BLaER1 (cell line): ENCODE measurements at regions not wholly inside any gene's neighbourhood (a gene's known extent, or its start where the extent isn't known, plus 50 kb on each side); places are given as distances from the start of the nearest gene placed in this dataset.
"Not testable (repeated sequence)": the region's sequence is repeated elsewhere in the genome, so short reads cannot be mapped to it uniquely, and the experiment has no call there.

Source experiments
- H3K27ac ChIP-seq: shearing (Covaris generic); formaldehyde crosslinking; 2 replicates; pipeline ENCODE4 v1.8.1; 2022
- H3K27me3 ChIP-seq: shearing (Covaris generic); formaldehyde crosslinking; 2 replicates; pipeline ENCODE4 v1.8.1; 2022
- H3K36me3 ChIP-seq: shearing (Covaris generic); formaldehyde crosslinking; 2 replicates; pipeline ENCODE4 v1.8.1; 2022
- H3K4me1 ChIP-seq: shearing (Covaris generic); formaldehyde crosslinking; 2 replicates; pipeline ENCODE4 v1.8.1; 2022
- H3K4me2 ChIP-seq: shearing (Covaris generic); formaldehyde crosslinking; 2 replicates; pipeline ENCODE4 v1.8.1; 2022
- H3K4me3 ChIP-seq: shearing (Covaris generic); formaldehyde crosslinking; 2 replicates; pipeline ENCODE4 v1.8.1; 2022
- H3K9ac ChIP-seq: shearing (Covaris generic); formaldehyde crosslinking; 2 replicates; pipeline ENCODE4 v1.8.1; 2022
- H3K9me3 ChIP-seq: shearing (Covaris generic); formaldehyde crosslinking; 2 replicates; pipeline ENCODE4 v1.8.1; 2022
- H4K20me1 ChIP-seq: shearing (Covaris generic); formaldehyde crosslinking; 2 replicates; pipeline ENCODE4 v1.8.1; 2022
- Cebpa-rat ChIP-seq: shearing (Covaris generic); IDR thresholded peaks from 2 replicates; pipeline ENCODE4 v1.8.1; 2022

DNA sequence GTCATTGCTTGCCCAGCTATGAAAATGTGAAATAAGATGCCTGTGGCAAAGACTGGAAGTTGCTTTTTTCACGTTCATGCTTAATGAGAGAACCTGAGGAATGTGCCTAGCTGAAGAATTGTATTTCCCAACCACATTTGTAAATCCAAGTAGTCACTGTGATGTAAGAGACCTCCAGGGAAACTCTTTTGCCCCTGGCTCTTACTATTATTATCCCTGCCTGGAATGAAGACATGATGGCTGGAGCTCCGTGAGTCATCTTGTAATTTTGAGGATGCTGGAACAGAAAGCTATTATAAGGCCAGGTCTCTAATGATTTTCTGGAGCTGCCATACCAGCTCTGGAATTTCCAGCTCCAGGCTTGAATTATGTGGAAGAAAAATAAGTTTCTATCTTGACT lies 894.3 kb downstream of the DIAPH3 start:
- no peaks in the 10 kb centered on the region for H3K36me3 ChIP-seq
- no peaks in the 10 kb centered on the region for H3K4me1 ChIP-seq
- H3K4me3 ChIP-seq = no peak overlapping the region
- no peaks in the 10 kb centered on the region for H3K27me3 ChIP-seq
- H3K27ac ChIP-seq = no peak overlapping the region
- TF ChIP-seq Cebpa-rat = no peak
- no peaks in the 10 kb centered on the region for H4K20me1 ChIP-seq
- H3K9me3 ChIP-seq = no peaks in the 10 kb centered on the region
- H3K9ac ChIP-seq = no peak overlapping the region
- H3K4me2 ChIP-seq = no peak overlapping the region

DNA sequence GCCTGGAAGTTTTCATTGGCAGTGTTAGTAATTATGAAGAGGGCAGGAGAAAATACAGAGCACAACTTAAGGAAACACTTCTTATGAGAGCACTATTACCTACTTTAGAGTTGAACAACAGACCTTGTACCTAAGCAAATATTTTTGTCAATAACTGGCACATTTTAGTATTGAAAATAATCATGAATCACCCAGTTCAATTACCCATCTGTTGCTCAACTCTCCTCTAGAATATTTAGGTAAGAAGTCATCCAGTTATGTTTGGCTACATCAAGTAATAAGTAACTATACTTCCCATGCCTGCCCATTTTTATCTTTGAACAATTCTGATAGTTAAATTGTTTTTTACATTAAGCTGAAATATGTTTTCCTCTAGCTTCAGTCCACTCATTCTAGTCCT lies 893.4 kb downstream of the DIAPH3 start:
- Histone ChIP-seq H3K4me2 (no peak overlapping the region), H3K9ac (no peak overlapping the region), H3K27ac (no peak overlapping the region), H3K4me3 (no peak overlapping the region), H4K20me1 (no peaks in the 10 kb centered on the region), H3K27me3 (no peaks in the 10 kb centered on the region), H3K4me1 (no peaks in the 10 kb centered on the region), H3K9me3 (no peaks in the 10 kb centered on the region), H3K36me3 (no peaks in the 10 kb centered on the region)
- no peak for TF ChIP-seq Cebpa-rat

DNA sequence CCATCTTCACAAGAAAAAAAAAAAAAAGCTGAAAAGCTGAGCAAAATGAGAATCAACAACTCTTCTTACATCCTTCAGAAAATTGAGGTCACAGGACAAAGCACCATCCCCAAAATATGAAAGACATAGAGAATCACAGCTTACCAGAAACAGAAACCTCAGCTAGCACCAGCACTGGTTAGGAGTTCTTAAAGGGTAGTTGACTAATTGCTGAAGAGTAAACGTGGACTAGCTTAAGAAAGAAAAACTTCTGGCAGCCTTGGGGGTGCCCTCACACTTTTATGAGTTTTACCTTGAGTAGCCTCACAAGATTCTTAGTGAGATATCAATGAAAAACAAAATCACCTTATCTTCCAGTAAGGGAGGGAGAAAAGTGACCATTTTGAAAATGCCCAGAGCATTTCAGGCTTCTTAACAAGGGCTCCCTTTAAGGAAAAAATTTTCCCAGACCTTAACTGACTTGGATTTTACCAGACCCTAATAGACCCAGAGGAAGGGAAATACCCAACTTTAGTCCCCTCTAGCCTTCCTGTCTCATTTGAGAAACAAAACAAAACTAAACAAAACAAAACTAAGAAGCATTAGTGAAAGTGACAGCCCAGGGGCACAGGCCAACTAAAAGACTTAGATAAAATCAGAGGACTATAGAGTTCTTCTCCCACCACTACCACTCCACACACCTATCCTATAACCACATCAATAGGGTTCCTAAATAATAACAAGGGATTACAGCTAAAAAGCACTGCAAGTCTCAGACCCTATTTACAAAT lies 888.6 kb downstream of the DIAPH3 start:
- no peak overlapping the region for H3K9ac ChIP-seq
- H4K20me1 ChIP-seq = no peaks in the 10 kb centered on the region
- no peaks in the 10 kb centered on the region for H3K9me3 ChIP-seq
- TF ChIP-seq Cebpa-rat = no peak
- H3K27ac ChIP-seq = no peak overlapping the region
- no peak overlapping the region for H3K4me3 ChIP-seq
- no peaks in the 10 kb centered on the region for H3K27me3 ChIP-seq
- no peaks in the 10 kb centered on the region for H3K36me3 ChIP-seq
- no peak overlapping the region for H3K4me2 ChIP-seq
- H3K4me1 ChIP-seq = no peaks in the 10 kb centered on the region

DNA sequence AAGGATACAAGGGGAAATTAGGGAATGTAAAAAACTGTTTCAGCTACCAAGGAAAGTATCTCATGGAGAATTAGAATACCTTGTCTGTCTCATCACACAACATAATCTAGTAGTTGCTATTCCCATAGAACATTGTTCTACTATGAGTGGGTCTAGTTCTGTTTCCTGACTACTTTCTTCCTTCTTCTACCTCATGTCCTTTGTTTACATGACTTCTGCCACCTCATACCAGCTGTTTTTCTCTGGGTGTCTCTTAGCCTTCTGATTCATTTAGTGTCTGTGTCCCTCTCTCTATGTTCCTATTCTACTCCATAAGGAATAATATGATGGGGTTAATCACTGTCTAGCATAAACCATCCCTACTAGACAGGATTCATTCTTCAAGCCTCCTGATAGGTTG lies 887.3 kb downstream of the DIAPH3 start:
- H3K36me3 ChIP-seq = no peaks in the 10 kb centered on the region
- H3K4me1 ChIP-seq = no peaks in the 10 kb centered on the region
- no peaks in the 10 kb centered on the region for H4K20me1 ChIP-seq
- H3K4me2 ChIP-seq = no peak overlapping the region
- no peaks in the 10 kb centered on the region for H3K27me3 ChIP-seq
- H3K9me3 ChIP-seq = no peaks in the 10 kb centered on the region
- no peak overlapping the region for H3K9ac ChIP-seq
- no peak for TF ChIP-seq Cebpa-rat
- no peak overlapping the region for H3K27ac ChIP-seq
- no peak overlapping the region for H3K4me3 ChIP-seq

DNA sequence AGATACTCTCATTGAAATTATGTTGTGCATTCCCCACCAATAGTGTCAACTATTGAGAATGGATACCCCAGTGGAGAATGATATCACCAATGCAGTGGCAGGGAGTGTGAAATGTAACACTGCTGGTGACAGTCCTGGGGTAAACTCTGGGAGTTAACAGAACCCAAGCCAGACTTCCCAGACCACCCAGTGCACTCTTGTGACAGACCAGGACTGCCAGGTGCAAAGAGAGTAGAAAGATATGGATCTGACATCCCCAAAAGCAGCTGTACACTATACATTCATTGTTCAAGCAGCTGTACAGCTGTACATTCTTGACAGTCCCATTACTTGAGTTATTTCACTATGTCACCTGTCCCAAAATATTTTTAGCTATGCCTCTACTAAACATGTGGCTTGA lies 886.6 kb downstream of the DIAPH3 start:
- H4K20me1 ChIP-seq = no peaks in the 10 kb centered on the region
- H3K4me2 ChIP-seq = no peak overlapping the region
- no peaks in the 10 kb centered on the region for H3K27me3 ChIP-seq
- H3K36me3 ChIP-seq = no peaks in the 10 kb centered on the region
- H3K9me3 ChIP-seq = no peaks in the 10 kb centered on the region
- H3K9ac ChIP-seq = no peak overlapping the region
- TF ChIP-seq Cebpa-rat = no peak
- H3K4me1 ChIP-seq = no peaks in the 10 kb centered on the region
- no peak overlapping the region for H3K4me3 ChIP-seq
- no peak overlapping the region for H3K27ac ChIP-seq

DNA sequence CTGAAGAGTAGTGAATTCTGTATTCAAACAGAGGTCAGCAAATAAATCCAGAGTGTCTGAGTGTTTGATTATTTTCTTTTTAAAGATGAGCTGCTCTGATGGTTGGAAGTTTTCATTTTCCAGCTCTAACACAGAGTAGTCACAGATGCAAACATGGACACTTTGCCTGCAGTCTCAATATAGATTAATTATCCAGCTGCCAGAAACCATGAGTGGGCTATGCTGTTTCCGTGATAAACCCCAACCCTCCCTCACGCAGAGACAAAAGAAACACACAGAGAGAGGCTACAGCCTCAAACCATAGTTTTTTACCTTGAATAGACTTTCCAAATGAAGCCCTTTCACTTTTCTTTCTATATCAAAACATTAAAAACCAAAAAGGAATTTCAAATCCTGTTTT lies 884.7 kb downstream of the DIAPH3 start:
- H4K20me1 ChIP-seq = no peaks in the 10 kb centered on the region
- no peaks in the 10 kb centered on the region for H3K27me3 ChIP-seq
- no peak overlapping the region for H3K27ac ChIP-seq
- TF ChIP-seq Cebpa-rat = no peak
- H3K36me3 ChIP-seq = no peaks in the 10 kb centered on the region
- H3K4me3 ChIP-seq = no peak overlapping the region
- no peaks in the 10 kb centered on the region for H3K9me3 ChIP-seq
- H3K4me2 ChIP-seq = no peak overlapping the region
- no peaks in the 10 kb centered on the region for H3K4me1 ChIP-seq
- no peak overlapping the region for H3K9ac ChIP-seq

DNA sequence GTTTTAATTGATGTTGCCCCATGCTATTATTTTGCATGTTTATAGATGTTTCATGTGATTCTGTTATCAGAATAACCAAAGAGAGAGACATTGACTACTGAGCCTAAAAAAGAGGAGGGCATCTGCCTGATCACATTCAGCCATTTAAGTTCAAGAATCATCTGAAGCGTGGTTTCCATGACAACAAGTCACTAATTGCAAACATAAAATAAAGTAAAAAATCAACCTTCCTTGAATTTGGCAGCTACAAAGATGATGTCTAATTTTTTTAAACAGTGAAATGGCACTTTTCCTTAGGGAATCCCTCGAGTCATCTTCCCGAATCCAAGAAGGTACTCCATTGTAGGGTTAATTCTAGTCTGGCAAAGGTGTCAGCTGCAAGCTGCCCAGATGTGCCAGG lies 884.2 kb downstream of the DIAPH3 start:
- H3K27ac ChIP-seq = no peak overlapping the region
- H3K4me2 ChIP-seq = no peak overlapping the region
- no peak overlapping the region for H3K9ac ChIP-seq
- H3K4me1 ChIP-seq = no peaks in the 10 kb centered on the region
- H3K36me3 ChIP-seq = no peaks in the 10 kb centered on the region
- H3K9me3 ChIP-seq = no peaks in the 10 kb centered on the region
- no peak overlapping the region for H3K4me3 ChIP-seq
- no peaks in the 10 kb centered on the region for H4K20me1 ChIP-seq
- H3K27me3 ChIP-seq = no peaks in the 10 kb centered on the region
- TF ChIP-seq Cebpa-rat = no peak

DNA sequence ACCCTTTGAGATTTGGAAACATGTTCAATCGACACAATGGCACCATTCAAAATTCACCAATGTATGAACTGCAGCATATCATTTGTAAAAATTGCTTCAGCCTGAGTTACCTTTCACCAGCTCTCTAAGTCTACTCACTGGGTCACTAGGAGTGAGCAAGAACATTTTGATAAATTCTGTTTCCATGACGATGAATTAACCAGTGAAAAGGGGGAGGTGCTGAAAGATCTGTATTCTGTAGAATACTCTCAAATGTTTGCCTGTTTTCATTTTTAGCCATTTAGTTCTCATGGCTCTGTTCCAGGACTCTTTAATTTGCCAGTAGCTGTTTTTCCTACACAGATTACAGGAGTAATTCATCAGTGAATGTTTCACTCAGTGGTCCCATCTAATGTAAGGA lies 883.4 kb downstream of the DIAPH3 start:
- Histone ChIP-seq H3K27me3 (no peaks in the 10 kb centered on the region), H3K4me3 (no peak overlapping the region), H3K4me2 (no peak overlapping the region), H3K4me1 (no peaks in the 10 kb centered on the region), H3K9ac (no peak overlapping the region), H4K20me1 (no peaks in the 10 kb centered on the region), H3K27ac (no peak overlapping the region), H3K9me3 (no peaks in the 10 kb centered on the region), H3K36me3 (no peaks in the 10 kb centered on the region)
- no peak for TF ChIP-seq Cebpa-rat

DNA sequence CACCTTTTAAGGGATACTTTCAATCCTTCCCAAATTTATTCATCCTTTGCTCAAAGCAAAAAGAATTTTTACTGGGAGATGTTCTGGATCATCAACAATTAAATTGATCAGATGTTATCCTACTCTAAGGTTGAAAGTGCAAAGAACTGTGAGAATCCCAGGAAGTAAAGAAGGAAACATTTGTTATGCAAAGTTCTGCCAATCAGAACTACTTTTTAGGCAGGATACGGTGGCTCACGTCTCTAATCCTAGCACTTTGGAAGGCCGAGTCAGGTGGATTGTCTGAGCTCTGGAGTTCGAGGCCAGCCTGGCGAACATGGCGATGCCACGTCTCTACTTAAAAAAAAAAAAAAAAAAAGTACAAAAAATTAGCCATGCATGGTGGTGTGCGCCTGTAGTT lies 882.3 kb downstream of the DIAPH3 start:
- TF ChIP-seq Cebpa-rat = no peak
- no peaks in the 10 kb centered on the region for H3K27me3 ChIP-seq
- no peaks in the 10 kb centered on the region for H3K36me3 ChIP-seq
- H3K9ac ChIP-seq = no peak overlapping the region
- H3K27ac ChIP-seq = no peak overlapping the region
- H3K4me3 ChIP-seq = no peak overlapping the region
- no peaks in the 10 kb centered on the region for H3K9me3 ChIP-seq
- H4K20me1 ChIP-seq = no peaks in the 10 kb centered on the region
- no peaks in the 10 kb centered on the region for H3K4me1 ChIP-seq
- no peak overlapping the region for H3K4me2 ChIP-seq

DNA sequence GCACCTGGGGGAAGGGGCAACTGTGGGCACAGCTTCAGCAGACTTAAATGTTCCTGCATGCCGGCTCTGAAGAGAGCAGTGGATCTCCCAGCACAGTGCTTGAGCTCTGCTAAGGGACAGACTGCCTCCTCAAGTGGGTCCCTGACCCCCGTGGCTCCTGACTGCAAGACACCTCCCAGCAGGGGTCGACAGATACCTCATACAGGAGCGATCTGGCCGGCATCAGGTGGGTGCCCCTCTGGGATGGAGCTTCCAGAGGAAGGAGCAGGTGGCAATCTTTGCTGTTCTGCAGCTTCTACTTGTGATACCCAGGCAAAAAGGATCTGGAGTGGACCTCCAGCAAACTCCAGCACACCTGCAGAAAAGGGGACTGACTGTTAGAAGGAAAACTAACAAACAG lies 871.5 kb downstream of the DIAPH3 start:
- not testable (repeated sequence) for H3K4me3 ChIP-seq, H3K4me1 ChIP-seq, H4K20me1 ChIP-seq, H3K27me3 ChIP-seq, H3K27ac ChIP-seq, H3K9ac ChIP-seq, H3K9me3 ChIP-seq, H3K4me2 ChIP-seq, H3K36me3 ChIP-seq

DNA sequence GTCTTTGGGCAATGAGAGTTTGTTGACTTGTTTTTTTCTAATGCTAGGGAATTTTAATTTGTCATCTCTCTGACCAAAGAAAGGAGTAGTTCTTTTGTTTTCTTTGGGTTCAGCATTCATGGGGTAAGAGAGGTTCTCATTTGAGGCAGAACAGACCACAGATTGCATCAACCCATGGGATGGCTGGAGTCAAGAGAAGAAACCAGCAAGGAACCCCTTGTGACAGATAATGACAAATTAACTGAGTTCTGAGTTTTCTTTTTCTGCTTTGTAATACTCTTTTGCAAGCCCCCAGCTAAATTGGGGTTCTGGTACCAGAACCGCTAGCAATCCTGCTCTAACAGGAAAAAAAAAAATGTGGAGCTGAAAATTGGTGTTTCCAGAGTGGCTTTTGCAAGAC lies 864.1 kb downstream of the DIAPH3 start:
- Histone ChIP-seq H3K36me3 (no peaks in the 10 kb centered on the region), H3K9ac (no peak overlapping the region), H3K4me3 (no peak overlapping the region), H3K4me2 (no peak overlapping the region), H4K20me1 (no peaks in the 10 kb centered on the region), H3K27me3 (no peaks in the 10 kb centered on the region), H3K9me3 (no peaks in the 10 kb centered on the region), H3K4me1 (no peaks in the 10 kb centered on the region), H3K27ac (no peak overlapping the region)
- TF ChIP-seq Cebpa-rat = no peak
